ENCODE measurements at regions not wholly inside any gene's neighbourhood (a gene's known extent, or its start where the extent isn't known, plus 50 kb on each side); places are given as distances from the start of the nearest gene placed in this dataset.

GRCh38 chr18:51561821-51562220 is 364.3 kb upstream of the MEX3C start:
- Histone ChIP-seq H3K27ac (ENCODE audit: low read depth in 1 of 2, low read length in 2 of 2) (no peak overlapping the region), H3K4me3 (ENCODE audit: low read length) (no peak overlapping the region), H3K27me3 (ENCODE audit: control insufficient read depth in 1 of 2, insufficient read depth in 2 of 2, low read length in 2 of 2) (peaks cover 0 to 6% of the 10 kb centered on the region in 2 experiments), H3K9me3 (ENCODE audit: control insufficient read depth in 1 of 2, insufficient read depth in 1 of 2, low read length in 2 of 2) (no peaks in the 10 kb centered on the region), H3K4me1 (ENCODE audit: insufficient read depth, low read length) (no peaks in the 10 kb centered on the region), H3K36me3 (ENCODE audit: insufficient read depth, low read length) (no peaks in the 10 kb centered on the region)
- ChIA-PET CTCF (no interaction called here), POLR2A (no interaction called here)
- H3K36me3 Mint-ChIP-seq (ENCODE audit: low read depth) = no peaks in the 10 kb centered on the region
- no peak overlapping the region for H3K27ac Mint-ChIP-seq
- H3K9me3 Mint-ChIP-seq = no peaks in the 10 kb centered on the region
- H3K27me3 Mint-ChIP-seq = peaks cover 20% of the 10 kb centered on the region
- TF ChIP-seq CTCF (IDR thresholded peaks at IDR 0.05) = no peak
- H3K4me1 Mint-ChIP-seq (ENCODE audit: low read depth) = no peaks in the 10 kb centered on the region
- H3K4me3 Mint-ChIP-seq = no peak overlapping the region
- no peak for DNase-seq
- intact Hi-C loops (cut with DNase I, micrococcal nuclease) = no loop called here
- no peak for ATAC-seq (ENCODE audit: poor library complexity)

GRCh38 chr18:51562866-51563265 is 365.4 kb upstream of the MEX3C start:
- intact Hi-C loops (cut with DNase I, micrococcal nuclease) = no loop called here
- Mint-ChIP-seq H3K27me3 (peaks cover 15% of the 10 kb centered on the region), H3K4me1 (ENCODE audit: low read depth) (no peaks in the 10 kb centered on the region), H3K36me3 (ENCODE audit: low read depth) (no peaks in the 10 kb centered on the region), H3K27ac (no peak overlapping the region), H3K4me3 (no peak overlapping the region), H3K9me3 (no peaks in the 10 kb centered on the region)
- TF ChIP-seq CTCF (IDR thresholded peaks at IDR 0.05) = no peak
- no peak for DNase-seq
- H3K36me3 ChIP-seq (ENCODE audit: insufficient read depth, low read length) = no peaks in the 10 kb centered on the region
- H3K27me3 ChIP-seq (ENCODE audit: control insufficient read depth in 1 of 2, insufficient read depth in 2 of 2, low read length in 2 of 2) = peaks cover 0 to 6% of the 10 kb centered on the region in 2 experiments
- no peak overlapping the region for H3K4me3 ChIP-seq (ENCODE audit: low read length)
- no peaks in the 10 kb centered on the region for H3K4me1 ChIP-seq (ENCODE audit: insufficient read depth, low read length)
- ATAC-seq (ENCODE audit: poor library complexity) = no peak
- H3K9me3 ChIP-seq (ENCODE audit: control insufficient read depth in 1 of 2, insufficient read depth in 1 of 2, low read length in 2 of 2) = no peaks in the 10 kb centered on the region
- H3K27ac ChIP-seq (ENCODE audit: low read depth in 1 of 2, low read length in 2 of 2) = no peak overlapping the region
- ChIA-PET CTCF (no interaction called here), POLR2A (no interaction called here)

GRCh38 chr18:51563396-51563795 is 365.9 kb upstream of the MEX3C start:
- H3K4me3 ChIP-seq (ENCODE audit: low read length) = no peak overlapping the region
- peaks cover 0 to 6% of the 10 kb centered on the region in 2 experiments for H3K27me3 ChIP-seq (ENCODE audit: control insufficient read depth in 1 of 2, insufficient read depth in 2 of 2, low read length in 2 of 2)
- H3K27ac Mint-ChIP-seq = no peak overlapping the region
- DNase-seq = no peak
- H3K4me3 Mint-ChIP-seq = no peak overlapping the region
- no peaks in the 10 kb centered on the region for H3K9me3 Mint-ChIP-seq
- H3K27me3 Mint-ChIP-seq = peaks cover 11% of the 10 kb centered on the region
- no peaks in the 10 kb centered on the region for H3K36me3 Mint-ChIP-seq (ENCODE audit: low read depth)
- H3K4me1 Mint-ChIP-seq (ENCODE audit: low read depth) = no peaks in the 10 kb centered on the region
- no peak for ATAC-seq (ENCODE audit: poor library complexity)
- H3K27ac ChIP-seq (ENCODE audit: low read depth in 1 of 2, low read length in 2 of 2) = no peak overlapping the region
- TF ChIP-seq CTCF (IDR thresholded peaks at IDR 0.05) = no peak
- no peaks in the 10 kb centered on the region for H3K9me3 ChIP-seq (ENCODE audit: control insufficient read depth in 1 of 2, insufficient read depth in 1 of 2, low read length in 2 of 2)
- H3K36me3 ChIP-seq (ENCODE audit: insufficient read depth, low read length) = no peaks in the 10 kb centered on the region
- ChIA-PET POLR2A (no interaction called here), CTCF (no interaction called here)
- intact Hi-C loops (cut with DNase I, micrococcal nuclease) = no loop called here
- H3K4me1 ChIP-seq (ENCODE audit: insufficient read depth, low read length) = no peaks in the 10 kb centered on the region

All from CD4-positive, alpha-beta T cell (primary cell).